NB4 (cell line): ENCODE measurements at regions not wholly inside any gene's neighbourhood (a gene's known extent, or its start where the extent isn't known, plus 50 kb on each side); places are given as distances from the start of the nearest gene placed in this dataset.

Experiments used
- DNase-seq: peaks from one replicate; pipeline ENCODE4 v3.0.0; 2010; ENCODE audit warnings: low read depth
- H3K4me3 ChIP-seq: one replicate; pipeline ENCODE4 v1.5.1; 2011; ENCODE audit warnings: mild to moderate bottlenecking, low read depth, low read length, moderate library complexity
- MYC ChIP-seq: IDR thresholded peaks from 2 replicates; pipeline ENCODE4 v1.6.1; 2011; ENCODE audit warnings: low read depth, low read length
- POLR2A ChIP-seq: IDR thresholded peaks from 2 replicates; pipeline ENCODE4 v1.6.1; 2011; ENCODE audit warnings: mild to moderate bottlenecking; ENCODE audit not compliant: insufficient read length; ENCODE audit errors: extremely low read depth
- TF ChIP-seq, protein P1 (sequence below): IDR thresholded peaks from 2 replicates; pipeline ENCODE4 v1.6.1; 2011; ENCODE audit warnings: low read depth, low read length
- TF ChIP-seq, protein P2 (sequence below): IDR thresholded peaks from one replicate; pipeline ENCODE4 v1.5.1; 2012; ENCODE audit warnings: low read depth, low read length

DNA sequence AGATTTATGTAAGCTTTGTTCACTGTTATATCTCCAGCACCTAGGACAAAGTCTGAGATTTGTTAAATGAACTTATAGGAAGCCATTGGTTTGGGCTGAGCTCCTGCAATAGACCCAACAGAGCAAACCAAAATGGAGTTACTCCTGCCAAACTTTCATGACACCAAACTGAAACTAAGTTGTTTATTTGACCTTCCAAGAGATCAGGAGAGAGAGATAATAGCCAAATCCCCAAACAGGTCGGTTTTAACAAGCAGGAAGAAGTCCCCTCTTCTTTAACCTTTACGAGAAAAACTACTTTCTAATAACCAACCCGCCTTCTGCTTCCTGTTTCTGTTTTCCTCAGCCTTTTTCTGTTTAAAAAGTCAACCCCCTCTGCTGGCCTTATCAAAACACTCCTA, 54.9 kb upstream of the ATP12A start:
- TF ChIP-seq MYC, result no peak
- TF ChIP-seq, protein P1, sequence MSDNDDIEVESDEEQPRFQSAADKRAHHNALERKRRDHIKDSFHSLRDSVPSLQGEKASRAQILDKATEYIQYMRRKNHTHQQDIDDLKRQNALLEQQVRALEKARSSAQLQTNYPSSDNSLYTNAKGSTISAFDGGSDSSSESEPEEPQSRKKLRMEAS, result no peak
- TF ChIP-seq, protein P2, sequence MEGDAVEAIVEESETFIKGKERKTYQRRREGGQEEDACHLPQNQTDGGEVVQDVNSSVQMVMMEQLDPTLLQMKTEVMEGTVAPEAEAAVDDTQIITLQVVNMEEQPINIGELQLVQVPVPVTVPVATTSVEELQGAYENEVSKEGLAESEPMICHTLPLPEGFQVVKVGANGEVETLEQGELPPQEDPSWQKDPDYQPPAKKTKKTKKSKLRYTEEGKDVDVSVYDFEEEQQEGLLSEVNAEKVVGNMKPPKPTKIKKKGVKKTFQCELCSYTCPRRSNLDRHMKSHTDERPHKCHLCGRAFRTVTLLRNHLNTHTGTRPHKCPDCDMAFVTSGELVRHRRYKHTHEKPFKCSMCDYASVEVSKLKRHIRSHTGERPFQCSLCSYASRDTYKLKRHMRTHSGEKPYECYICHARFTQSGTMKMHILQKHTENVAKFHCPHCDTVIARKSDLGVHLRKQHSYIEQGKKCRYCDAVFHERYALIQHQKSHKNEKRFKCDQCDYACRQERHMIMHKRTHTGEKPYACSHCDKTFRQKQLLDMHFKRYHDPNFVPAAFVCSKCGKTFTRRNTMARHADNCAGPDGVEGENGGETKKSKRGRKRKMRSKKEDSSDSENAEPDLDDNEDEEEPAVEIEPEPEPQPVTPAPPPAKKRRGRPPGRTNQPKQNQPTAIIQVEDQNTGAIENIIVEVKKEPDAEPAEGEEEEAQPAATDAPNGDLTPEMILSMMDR, result no peak
- no peak for TF ChIP-seq POLR2A
- no peak overlapping the region for H3K4me3 ChIP-seq
- DNase-seq, result peak; percentile 56

DNA sequence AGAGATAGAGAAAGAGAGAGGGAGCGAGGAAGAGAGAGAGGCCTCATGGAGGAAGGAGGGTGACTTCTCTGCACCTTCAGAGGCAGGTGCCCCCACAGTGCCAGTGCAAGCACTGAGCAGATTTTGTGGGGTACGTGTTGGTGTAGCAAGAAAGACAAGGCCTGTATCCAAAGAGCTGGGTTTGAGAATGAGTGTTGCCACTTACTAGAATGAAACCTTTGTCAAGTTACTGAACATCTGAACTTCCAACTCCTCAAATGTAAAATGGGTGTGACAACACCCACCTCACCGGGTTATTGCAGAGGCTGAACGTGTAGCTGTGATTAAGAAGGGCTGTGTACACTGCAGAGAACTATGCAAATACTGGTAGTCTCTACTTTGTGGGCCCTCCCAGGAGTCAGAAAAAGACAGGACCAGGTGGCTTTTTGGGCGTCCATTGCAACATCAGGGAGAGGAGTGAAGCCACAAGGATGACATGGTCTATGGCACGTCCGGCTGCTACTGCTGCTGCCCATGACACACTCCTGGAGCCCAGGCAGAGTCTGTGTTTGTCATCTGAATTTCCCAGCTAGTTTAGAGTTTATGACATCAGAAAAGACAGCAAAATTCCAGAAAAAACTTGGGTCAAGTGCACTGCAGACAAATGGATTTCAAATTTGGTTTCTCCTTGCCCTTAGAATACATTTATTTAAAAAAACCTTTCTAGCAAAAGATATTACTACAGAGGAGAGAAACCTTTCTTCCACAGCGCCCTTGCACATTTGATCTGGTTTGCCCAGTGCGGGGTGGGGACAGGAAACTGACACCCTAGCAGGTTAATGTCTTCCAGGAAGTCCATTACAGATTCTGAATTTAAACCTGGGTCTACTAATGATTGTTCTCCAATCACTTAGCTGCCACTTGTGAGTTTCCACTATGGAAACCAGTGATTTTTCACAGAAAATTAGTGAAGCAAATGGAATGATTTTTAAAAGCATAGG, 54.0 kb upstream of the ATP12A start:
- TF ChIP-seq, protein P2, result no peak
- TF ChIP-seq, protein P1, result no peak
- no peak for TF ChIP-seq POLR2A
- TF ChIP-seq MYC, result no peak
- peak; percentile 68 for DNase-seq
- no peak overlapping the region for H3K4me3 ChIP-seq

DNA sequence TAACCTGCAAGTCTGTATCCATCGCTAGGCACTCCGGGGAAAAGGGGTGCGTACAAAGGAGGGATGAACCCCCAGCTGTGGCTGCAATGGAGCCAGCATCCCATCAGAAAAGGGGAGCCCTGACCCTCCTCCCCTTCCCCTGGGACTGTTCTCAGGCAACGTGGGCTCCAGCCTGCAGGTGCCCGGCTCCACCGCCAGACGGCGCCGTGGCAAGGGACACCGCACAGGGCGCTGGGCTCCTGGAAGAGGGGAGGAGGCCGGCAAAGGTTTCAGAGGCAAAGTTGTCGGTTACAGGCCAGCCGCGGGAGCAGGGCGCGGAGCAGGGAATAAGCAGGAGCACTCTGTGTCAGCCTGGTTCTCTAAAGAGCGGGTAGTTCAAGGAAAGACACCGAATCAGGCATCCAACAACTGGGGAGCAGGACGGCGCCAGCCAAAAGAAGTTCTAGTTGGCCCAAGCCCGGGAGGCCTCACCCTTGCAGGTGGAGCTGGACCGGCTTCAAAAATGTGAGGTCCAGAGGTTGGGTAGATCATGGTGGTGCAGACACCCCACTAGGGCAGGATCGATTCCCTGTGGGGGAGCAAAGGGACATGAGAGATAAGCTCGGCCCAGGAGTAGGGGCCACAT, 53.0 kb upstream of the ATP12A start:
- no peak overlapping the region for H3K4me3 ChIP-seq
- no peak for DNase-seq
- TF ChIP-seq, protein P1, result no peak
- TF ChIP-seq MYC (no peak), POLR2A (no peak)
- TF ChIP-seq, protein P2, result no peak

DNA sequence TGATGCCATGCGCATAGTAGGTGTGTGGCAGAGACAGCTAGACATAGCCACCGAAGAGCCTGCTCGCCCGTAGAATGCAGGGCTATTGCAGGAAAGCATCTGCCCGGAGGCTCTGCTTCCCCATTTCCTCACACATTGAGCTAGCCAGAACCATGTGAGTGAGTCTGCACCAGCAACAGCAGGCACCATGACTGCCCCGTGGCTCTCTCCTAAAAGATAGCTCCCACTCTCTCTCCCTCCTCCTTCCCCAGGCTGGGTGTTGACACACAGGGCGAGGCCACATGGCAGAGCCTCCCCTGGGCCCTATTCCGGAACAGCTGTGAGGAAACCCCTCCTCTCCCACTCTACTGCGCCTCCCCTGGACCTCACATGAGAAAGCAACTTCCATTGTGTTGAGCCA, 52.3 kb upstream of the ATP12A start:
- TF ChIP-seq POLR2A (no peak), MYC (no peak)
- TF ChIP-seq, protein P2, result peak; percentile 16
- TF ChIP-seq, protein P1, result peak; percentile 58
- peak; percentile 69 for DNase-seq
- no peak overlapping the region for H3K4me3 ChIP-seq

DNA sequence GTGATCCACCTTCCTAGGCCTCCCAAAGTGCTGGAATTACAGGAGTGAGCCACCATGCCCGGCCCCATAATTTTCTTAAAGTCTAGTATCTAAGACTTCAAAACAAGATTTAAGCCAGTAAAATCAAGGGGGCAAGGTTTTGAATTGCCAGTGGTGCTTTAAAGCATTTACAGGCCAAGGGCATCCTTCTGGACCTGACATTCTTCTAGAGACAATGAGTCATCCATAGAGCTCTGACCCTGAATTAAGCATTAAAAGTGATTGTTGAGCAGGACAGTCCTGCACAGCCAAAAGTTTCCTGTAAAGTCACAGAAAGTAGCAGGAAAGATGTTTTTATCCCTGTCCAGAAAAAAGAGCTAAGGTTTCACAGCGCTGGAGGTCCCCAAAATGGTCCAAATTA, 50.9 kb upstream of the ATP12A start:
- TF ChIP-seq, protein P1, result no peak
- TF ChIP-seq POLR2A, result no peak
- H3K4me3 ChIP-seq, result no peak overlapping the region
- no peak for DNase-seq

DNA sequence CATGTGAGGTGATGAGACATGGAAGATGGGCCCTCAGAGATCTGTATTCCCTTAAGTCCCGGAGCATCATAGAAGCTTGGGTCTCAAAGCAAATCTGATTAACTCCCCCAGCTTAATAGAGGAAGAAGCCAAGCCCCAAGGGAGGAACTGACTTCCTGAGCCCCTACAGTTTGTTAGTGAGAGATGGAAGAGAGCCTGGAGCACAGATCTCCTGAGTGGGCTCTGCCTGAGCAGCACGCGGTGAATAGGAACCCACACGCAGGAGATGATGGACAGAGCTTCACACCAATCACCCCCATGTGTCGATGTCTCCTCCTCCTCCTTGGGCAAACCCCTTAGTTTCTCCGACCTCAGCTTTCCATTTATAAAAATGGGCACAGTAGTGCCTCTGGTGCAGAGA, 50.1 kb upstream of the ATP12A start:
- peak; percentile 43 for DNase-seq

More for the DNA sequence above, 50.1 kb upstream of the ATP12A start:
- TF ChIP-seq, protein P1, result no peak
- TF ChIP-seq POLR2A (no peak), MYC (no peak)
- no peak overlapping the region for H3K4me3 ChIP-seq
